Right forelimb (tissue), 1 donor: ENCODE measurements at regions not wholly inside any gene's neighbourhood (a gene's known extent, or its start where the extent isn't known, plus 50 kb on each side); places are given as distances from the start of the nearest gene placed in this dataset.

Experiments used
- DNase-seq: peaks from one replicate; pipeline ENCODE4 v3.0.0-alpha.2; 2018

DNA sequence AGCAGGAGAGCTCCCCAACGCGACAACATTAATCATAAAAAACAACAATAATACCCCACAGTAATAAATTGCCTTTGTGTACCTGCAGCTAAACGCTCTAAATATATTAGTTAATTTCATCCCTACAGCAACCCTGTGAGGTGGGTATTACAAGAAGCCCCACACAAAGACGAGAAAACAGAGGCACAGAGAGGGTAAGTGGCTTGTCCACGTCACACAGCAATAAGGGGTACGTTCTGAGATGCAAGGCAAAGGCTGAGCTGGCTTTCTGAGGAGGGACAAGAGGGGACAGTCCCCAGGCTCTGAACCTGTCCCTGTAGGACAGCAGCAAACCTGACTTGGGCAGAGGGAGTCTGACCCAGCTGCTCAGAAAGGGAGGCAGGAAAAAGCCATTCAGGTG lies 78.2 kb downstream of the NCOR2 start:
- DNase-seq: no peak

GRCh38 chr12:124488520-124488919 lies 78.9 kb downstream of the NCOR2 start:
- no peak for DNase-seq

DNA sequence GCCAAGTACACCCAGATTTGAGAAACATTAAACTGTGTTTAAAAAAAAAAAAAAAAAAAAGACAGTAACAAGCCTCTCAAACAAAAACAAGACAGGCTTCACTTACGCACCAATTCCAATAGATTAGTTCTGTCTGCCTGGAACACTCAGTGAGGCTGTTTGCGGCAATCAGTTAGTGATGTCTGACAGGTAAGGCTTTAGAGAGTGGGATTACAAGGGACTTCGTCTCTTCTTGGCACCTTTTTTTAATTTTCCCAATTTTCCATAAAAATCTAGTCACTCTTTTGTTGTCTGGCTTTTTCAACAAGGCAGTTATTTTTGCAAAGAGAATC lies 79.6 kb downstream of the NCOR2 start:
- no peak for DNase-seq

GRCh38 chr12:124487066-124487833 lies 80.2 kb downstream of the NCOR2 start:
- DNase-seq: no peak

GRCh38 chr12:124486346-124486963 lies 81.0 kb downstream of the NCOR2 start:
- DNase-seq: no peak

DNA sequence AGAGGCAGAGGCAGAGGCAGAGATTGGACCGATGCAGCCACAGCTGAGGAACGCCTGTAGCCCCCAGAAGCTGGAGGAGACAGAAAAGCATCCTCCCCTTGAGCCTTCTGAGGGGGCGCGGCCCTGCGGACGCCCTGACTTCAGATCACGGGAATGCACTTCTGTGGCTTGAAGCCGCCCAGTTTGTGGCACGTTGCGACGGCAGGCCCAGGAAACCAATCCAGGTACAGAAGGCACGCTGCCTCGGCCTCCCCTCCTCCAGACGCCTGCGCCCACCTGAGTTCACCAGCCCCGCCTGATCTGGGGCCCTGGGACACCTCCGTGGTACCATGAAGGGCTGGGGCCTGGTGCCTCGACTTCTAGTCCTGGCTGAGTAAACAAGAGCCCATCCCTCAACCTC lies 82.0 kb downstream of the NCOR2 start:
- no peak for DNase-seq

DNA sequence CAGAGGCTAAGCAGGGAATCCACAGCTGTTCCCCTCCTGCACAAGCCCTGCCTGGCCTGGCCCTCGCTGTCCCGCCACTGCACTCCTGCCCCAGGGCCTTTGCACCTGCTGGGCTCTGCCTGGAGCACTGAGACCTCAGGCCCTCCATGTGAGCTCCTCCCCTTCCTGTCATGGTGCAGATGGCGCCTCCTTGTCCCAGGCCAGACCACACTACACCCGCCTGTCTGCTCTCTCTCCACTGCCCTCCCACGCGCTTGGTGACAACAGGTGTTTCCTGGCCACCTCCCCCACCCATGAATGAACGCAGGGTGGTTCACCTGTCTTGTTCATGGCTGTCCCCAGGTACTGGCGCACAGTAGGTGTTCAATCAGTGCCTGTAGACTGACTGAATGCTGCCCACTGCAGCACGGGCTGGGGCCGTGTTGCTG lies 82.9 kb downstream of the NCOR2 start:
- no peak for DNase-seq

DNA sequence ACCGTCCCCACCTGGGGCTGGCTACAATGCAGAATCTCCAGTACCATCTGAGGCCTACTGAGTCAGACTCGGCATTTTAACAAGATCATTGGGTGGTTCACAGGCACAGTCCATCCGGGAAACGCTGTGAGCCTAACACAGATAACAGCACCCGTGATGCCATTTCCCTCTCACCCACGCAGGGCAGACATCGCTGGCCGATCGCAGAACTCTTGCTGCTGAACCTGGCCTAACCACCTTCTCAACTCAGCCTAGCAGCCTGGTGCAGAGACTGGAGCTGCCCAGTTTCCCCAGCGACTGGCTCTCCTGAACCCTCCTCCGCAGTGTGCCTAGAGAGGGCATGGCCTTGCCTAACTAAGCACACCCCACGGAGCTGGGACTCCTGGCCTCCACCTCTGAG lies 83.3 kb downstream of the NCOR2 start:
- no peak for DNase-seq

- no peak for DNase-seq
These were observed 84.3 kb downstream of the NCOR2 start for GRCh38 chr12:124482901-124483799.

DNA sequence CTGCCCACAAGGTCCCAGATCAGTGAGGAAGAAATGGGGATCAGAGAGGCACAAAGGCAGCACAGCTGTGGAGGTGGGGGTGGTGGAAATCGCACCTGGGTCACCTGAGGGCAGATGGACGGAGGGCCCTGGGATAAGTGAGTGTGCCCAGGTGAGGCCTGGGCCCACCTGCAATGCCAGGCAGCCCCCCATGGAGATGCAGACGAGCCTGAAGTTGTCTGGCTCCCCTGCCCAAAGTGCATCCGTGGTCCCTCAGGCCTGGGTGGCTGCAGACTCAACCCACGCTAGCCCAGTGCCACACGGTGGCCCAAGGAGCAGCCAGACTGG lies 84.9 kb downstream of the NCOR2 start:
- DNase-seq: no peak

- DNase-seq: no peak
These were observed 85.4 kb downstream of the NCOR2 start for GRCh38 chr12:124481772-124482566.

GRCh38 chr12:124481257-124481750 lies 86.1 kb downstream of the NCOR2 start:
- no peak for DNase-seq

DNA sequence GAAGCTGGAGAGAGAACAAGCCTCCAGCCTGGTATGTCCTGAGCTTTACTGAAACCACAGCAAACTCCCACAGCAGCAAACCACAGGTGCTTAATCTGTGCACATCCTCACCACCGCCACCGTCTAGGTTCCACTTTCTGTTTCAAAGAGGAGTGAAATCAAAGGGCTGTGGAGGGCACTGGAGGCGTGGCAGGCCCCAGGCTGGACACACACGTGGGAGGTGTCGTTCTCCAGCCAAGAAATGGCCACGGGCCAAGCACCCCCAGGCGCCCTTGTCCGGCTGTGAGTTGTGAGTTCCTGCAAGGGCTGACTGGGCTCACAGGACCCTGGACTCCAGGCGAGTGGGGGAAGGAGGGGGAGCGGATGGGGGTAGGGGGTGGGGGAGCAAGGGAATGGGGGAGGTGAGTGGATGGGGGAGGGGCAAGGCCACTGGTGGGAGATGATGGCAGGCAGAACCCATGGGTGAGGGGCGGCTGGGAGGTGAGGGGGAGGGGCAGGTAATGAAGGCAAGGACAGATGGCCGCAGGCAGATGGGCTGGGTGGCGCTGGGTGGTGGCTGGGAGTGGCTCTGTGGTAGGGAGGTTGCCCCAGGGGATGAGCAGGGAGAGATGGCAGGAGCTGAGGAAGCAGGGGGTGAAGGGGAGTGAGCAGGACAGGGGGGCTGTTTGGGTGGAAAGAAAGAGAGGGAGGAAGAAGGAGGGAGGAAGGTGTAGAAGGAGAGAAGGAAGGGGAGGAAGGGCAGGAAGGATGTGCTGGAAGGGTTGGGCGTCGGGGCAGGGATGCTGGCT lies 86.7 kb downstream of the NCOR2 start:
- DNase-seq: no peak

GRCh38 chr12:124479680-124480468 lies 87.5 kb downstream of the NCOR2 start:
- DNase-seq: no peak

DNA sequence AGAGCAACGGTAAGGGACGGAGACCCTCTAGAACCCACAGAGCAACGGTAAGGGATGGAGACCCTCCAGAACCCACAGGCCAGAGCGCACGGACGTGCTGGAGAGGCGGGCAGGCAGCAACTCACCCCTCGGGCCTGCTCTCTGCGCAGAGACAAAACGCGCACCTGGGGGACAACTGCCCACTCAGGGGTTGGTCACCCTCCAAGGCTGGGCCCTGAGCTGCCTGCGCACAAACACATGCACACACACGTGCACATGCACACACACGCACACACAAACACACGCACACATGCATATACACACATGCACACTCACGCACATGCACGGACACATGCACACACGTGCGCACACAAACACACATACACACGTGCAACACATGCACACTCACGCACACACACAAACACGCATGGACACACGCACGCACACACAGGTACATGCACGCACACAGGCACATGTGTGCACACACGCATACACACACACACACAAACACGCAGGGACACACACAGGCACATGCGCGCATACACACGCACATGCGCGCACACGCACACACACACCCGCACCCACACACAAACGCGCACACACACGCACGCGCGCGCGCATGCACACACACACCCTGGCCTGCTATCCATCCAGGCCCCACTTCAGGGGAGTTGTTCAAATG lies 88.3 kb downstream of the NCOR2 start:
- DNase-seq: no peak

DNA sequence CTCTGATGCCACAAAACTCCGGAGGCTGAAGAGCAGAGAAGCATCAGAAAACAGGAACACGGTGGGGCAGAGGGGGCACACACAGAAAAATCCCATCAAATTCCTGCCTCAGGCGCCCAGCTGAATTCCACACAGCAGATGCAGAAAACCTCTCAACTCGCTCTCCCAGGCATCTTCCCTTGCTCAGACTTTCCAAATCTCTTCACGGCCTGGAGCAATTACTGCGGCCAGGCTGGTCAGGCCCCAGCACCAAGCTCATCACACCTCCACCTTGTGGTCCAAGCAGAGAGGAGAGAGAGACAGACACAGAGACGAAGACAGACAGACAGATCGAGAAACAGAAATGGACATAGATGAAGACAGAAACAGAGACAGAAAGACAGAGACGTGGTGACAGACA lies 89.0 kb downstream of the NCOR2 start:
- DNase-seq: no peak

GRCh38 chr12:124477107-124477915 lies 90.1 kb downstream of the NCOR2 start:
- DNase-seq: no peak

DNA sequence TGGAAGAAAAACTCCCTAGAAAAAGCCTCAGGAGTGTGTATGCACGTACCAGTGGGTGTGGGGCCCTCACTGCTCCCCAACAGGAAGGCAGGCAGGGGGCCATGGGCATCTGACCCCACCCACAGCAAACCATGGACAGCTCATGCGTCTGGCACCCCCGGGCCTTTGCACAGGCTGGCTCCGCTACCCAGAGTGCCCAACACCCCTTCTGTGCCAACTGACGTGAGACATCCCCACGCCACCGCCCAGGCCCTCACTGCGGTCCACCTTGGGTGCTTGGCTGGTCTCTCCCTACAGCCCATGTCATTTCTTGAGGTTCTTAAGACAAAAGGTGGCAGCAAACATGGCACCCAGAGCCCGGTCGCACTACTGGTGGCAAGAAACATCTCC lies 91.4 kb downstream of the NCOR2 start:
- no peak for DNase-seq

DNA sequence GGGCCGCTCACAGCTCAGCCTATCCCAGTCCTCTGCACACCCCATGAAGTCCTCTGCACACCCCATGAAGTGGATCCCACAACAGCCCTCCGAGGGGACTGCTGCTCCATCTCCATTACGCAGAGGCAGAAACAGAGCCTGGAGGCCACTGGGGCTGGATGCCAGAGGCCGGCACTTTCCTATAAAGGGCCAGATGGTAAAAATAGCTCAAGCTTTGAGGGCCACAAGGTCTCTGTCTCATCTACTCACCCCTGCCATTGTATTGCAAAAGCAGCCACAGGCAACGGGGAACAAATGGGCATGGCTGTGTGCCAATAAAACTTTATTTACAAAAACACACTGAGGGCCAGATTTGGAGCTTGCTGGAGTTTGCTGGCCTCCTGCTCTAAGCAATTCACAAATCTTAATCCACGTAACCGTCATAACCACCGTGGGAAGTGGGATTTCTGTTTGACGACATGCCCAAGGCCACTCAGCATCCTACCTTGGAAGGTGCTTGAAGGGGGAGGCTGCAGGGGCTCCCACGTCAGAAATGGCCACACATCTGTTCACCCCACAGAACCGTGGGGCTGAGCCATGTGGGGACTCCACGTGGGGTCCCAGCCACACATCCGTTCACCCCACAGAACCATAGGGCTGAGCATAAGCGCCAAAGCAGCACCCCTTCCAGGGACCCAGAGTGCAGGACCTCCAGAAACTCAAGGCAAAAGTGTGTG lies 92.0 kb downstream of the NCOR2 start:
- DNase-seq: no peak
